NCI-H1048 (cell line): ENCODE measurements at regions not wholly inside any gene's neighbourhood (a gene's known extent, or its start where the extent isn't known, plus 50 kb on each side); places are given as distances from the start of the nearest gene placed in this dataset.
"Not testable (repeated sequence)": the region's sequence is repeated elsewhere in the genome, so short reads cannot be mapped to it uniquely, and the experiment has no call there.

Experiments used
- DNase-seq: peaks from one replicate; lab custom pipeline; 2025; lab: John Stamatoyannopoulos, UW

GRCh38 chr2:193843675-193844074 is 1648.9 kb upstream of the TMEFF2 start:
- DNase-seq, result no peak

GRCh38 chr2:193841384-193842150 is 1646.8 kb upstream of the TMEFF2 start:
- no peak for DNase-seq

GRCh38 chr2:193837111-193837738 is 1642.5 kb upstream of the TMEFF2 start:
- DNase-seq, result no peak

- DNase-seq, result not testable (repeated sequence)
Measured at GRCh38 chr2:193836424-193837006, 1641.8 kb upstream of the TMEFF2 start.

- not testable (repeated sequence) for DNase-seq
Measured at GRCh38 chr2:193833895-193834294, 1639.2 kb upstream of the TMEFF2 start.

GRCh38 chr2:193824474-193824873 is 1629.7 kb upstream of the TMEFF2 start:
- no peak for DNase-seq

GRCh38 chr2:193818801-193819499 is 1624.2 kb upstream of the TMEFF2 start:
- no peak for DNase-seq

GRCh38 chr2:193816008-193816407 is 1621.3 kb upstream of the TMEFF2 start:
- no peak for DNase-seq

GRCh38 chr2:193810533-193810932 is 1615.8 kb upstream of the TMEFF2 start:
- DNase-seq, result no peak

- DNase-seq, result no peak
Measured at GRCh38 chr2:193808877-193809276, 1614.1 kb upstream of the TMEFF2 start.

- no peak for DNase-seq
Measured at GRCh38 chr2:193806088-193806774, 1611.5 kb upstream of the TMEFF2 start.

GRCh38 chr2:193796847-193797246 is 1602.1 kb upstream of the TMEFF2 start:
- no peak for DNase-seq

- DNase-seq, result no peak
Measured at GRCh38 chr2:193793914-193794313, 1599.2 kb upstream of the TMEFF2 start.

- no peak for DNase-seq
Measured at GRCh38 chr2:193783681-193784080, 1588.9 kb upstream of the TMEFF2 start.

- DNase-seq, result no peak
Measured at GRCh38 chr2:193778293-193778692, 1583.6 kb upstream of the TMEFF2 start.

GRCh38 chr2:193776988-193777387 is 1582.3 kb upstream of the TMEFF2 start:
- DNase-seq, result no peak

GRCh38 chr2:193774166-193774565 is 1579.4 kb upstream of the TMEFF2 start:
- no peak for DNase-seq

GRCh38 chr2:193751299-193751698 is 1556.6 kb upstream of the TMEFF2 start:
- DNase-seq, result no peak

GRCh38 chr2:193749485-193749884 is 1554.8 kb upstream of the TMEFF2 start:
- no peak for DNase-seq

GRCh38 chr2:193743089-193743488 is 1548.4 kb upstream of the TMEFF2 start:
- DNase-seq, result no peak

GRCh38 chr2:193738892-193739291 is 1544.2 kb upstream of the TMEFF2 start:
- DNase-seq, result no peak

GRCh38 chr2:193712912-193713311 is 1518.2 kb upstream of the TMEFF2 start:
- DNase-seq, result no peak
